IMR-90 (cell line): ENCODE measurements at regions not wholly inside any gene's neighbourhood (a gene's known extent, or its start where the extent isn't known, plus 50 kb on each side); places are given as distances from the start of the nearest gene placed in this dataset.

Experiments used
- ATAC-seq: fragments of 200-7000 bp; cut with Tn5 transposase; 2 replicates; pipeline ENCODE4 v1.9.1; 2020; ENCODE audit warnings: low read depth, mild to moderate bottlenecking, moderate library complexity
- BruUV-seq: library from RNA; stranded (reverse); fragments of 400-500 nt; replicated peaks from 2 replicates; lab custom pipeline; 2021; lab: Mats Ljungman, UMichigan
- CTCF ChIA-PET: fragments of 300-600 bp; formaldehyde crosslinking; extraction: SDS; loops from one replicate; lab custom pipeline; 2021; ENCODE audit warnings: antibody characterized with exemption; lab: Yijun Ruan, JAX
- POLR2A ChIA-PET: fragments of 300-600 bp; sonication (Branson Sonifier 250); formaldehyde crosslinking; loops from one replicate; lab custom pipeline; 2022; ENCODE audit warnings: antibody characterized with exemption; ENCODE audit not compliant: unreplicated experiment; lab: Charles Lee
- DNase-seq: peaks from one replicate; pipeline ENCODE4 v3.0.0; 2013
- H2AFZ ChIP-seq: replicated peaks from 2 replicates; pipeline ENCODE3; 2013; ENCODE audit warnings: low read length, mild to moderate bottlenecking; ENCODE audit not compliant: poor library complexity
- H2AK5ac ChIP-seq: 2 replicates; pipeline ENCODE4 v1.6.1; 2013; ENCODE audit warnings: low read depth, low read length, inconsistent platforms
- H2AK9ac ChIP-seq: replicated peaks from 2 replicates; pipeline ENCODE3; 2013; ENCODE audit warnings: mild to moderate bottlenecking, low read depth, low read length, moderate library complexity; ENCODE audit not compliant: poor library complexity
- H2BK120ac ChIP-seq: 2 replicates; pipeline ENCODE4 v1.6.1; 2013; ENCODE audit warnings: low read depth, low read length, inconsistent platforms
- H2BK15ac ChIP-seq: 3 replicates; pipeline ENCODE4 v1.6.1; 2013; ENCODE audit warnings: low read depth, low read length, inconsistent platforms
- H2BK20ac ChIP-seq: 2 replicates; pipeline ENCODE4 v1.6.1; 2013; ENCODE audit warnings: low read depth, mild to moderate bottlenecking, inconsistent platforms, low read length, moderate library complexity
- H2BK5ac ChIP-seq: 2 replicates; pipeline ENCODE4 v1.6.1; 2013; ENCODE audit warnings: mild to moderate bottlenecking, low read depth, low read length, inconsistent platforms; ENCODE audit not compliant: poor library complexity, severe bottlenecking
- H3K14ac ChIP-seq: replicated peaks from 2 replicates; pipeline ENCODE4 v1.6.1; 2013; ENCODE audit warnings: low read depth, low read length, inconsistent platforms
- H3K18ac ChIP-seq: 2 replicates; pipeline ENCODE4 v1.6.1; 2013; ENCODE audit warnings: low read depth, low read length, control low read depth
- H3K23ac ChIP-seq: 2 replicates; pipeline ENCODE4 v1.6.1; 2013; ENCODE audit warnings: low read depth, low read length, inconsistent platforms
- H3K27ac ChIP-seq: 2 replicates; pipeline ENCODE4 v1.5.1; 2013; ENCODE audit warnings: mild to moderate bottlenecking, control low read depth, low read length; ENCODE audit not compliant: insufficient read depth
- H3K27me3 ChIP-seq: 2 replicates; pipeline ENCODE4 v1.6.1; 2013; ENCODE audit warnings: low read length; ENCODE audit not compliant: control insufficient read depth, insufficient read depth
- H3K36me3 ChIP-seq: 2 replicates; pipeline ENCODE4 v1.6.1; 2013; ENCODE audit warnings: low read length, mixed read lengths; ENCODE audit not compliant: control insufficient read depth, insufficient read depth
- H3K4ac ChIP-seq: 2 replicates; pipeline ENCODE4 v1.6.1; 2013; ENCODE audit warnings: low read depth, low read length, inconsistent platforms
- H3K4me1 ChIP-seq: 2 replicates; pipeline ENCODE4 v1.6.1; 2013; ENCODE audit warnings: low read length, mixed read lengths; ENCODE audit not compliant: control insufficient read depth, insufficient read depth
- H3K4me2 ChIP-seq: 2 replicates; pipeline ENCODE4 v1.6.1; 2013; ENCODE audit warnings: low read depth, mild to moderate bottlenecking, control low read depth, low read length, moderate library complexity
- H3K4me3 ChIP-seq: 2 replicates; pipeline ENCODE4 v1.5.1; 2013; ENCODE audit warnings: low read depth, mild to moderate bottlenecking, control low read depth, low read length, moderate library complexity; ENCODE audit not compliant: insufficient read depth
- H3K56ac ChIP-seq: 2 replicates; pipeline ENCODE4 v1.6.1; 2013; ENCODE audit warnings: low read length, inconsistent platforms; ENCODE audit not compliant: insufficient read depth; ENCODE audit errors: extremely low read depth
- H3K79me1 ChIP-seq, 2 experiments: 2 replicates each; pipeline ENCODE4 v1.6.1; 2013; ENCODE audit warnings: low read length in 2 of 2, inconsistent platforms in 1 of 2, low read depth in 1 of 2
- H3K9ac ChIP-seq: 2 replicates; pipeline ENCODE4 v1.6.1; 2013; ENCODE audit warnings: low read depth, low read length, control low read depth
- H3K9me1 ChIP-seq: 2 replicates; pipeline ENCODE4 v1.6.1; 2013; ENCODE audit warnings: low read length, inconsistent platforms; ENCODE audit not compliant: insufficient read depth
- H3K9me3 ChIP-seq: 2 replicates; pipeline ENCODE4 v1.6.1; 2013; ENCODE audit warnings: low read length; ENCODE audit not compliant: control insufficient read depth, insufficient read depth
- H4K20me1 ChIP-seq: 2 replicates; pipeline ENCODE4 v1.6.1; 2013; ENCODE audit warnings: low read length, inconsistent platforms; ENCODE audit not compliant: insufficient read depth
- H4K5ac ChIP-seq: 2 replicates; pipeline ENCODE4 v1.6.1; 2013; ENCODE audit warnings: mild to moderate bottlenecking, low read depth, low read length, control low read depth
- H4K8ac ChIP-seq, 2 experiments: 2 replicates each; pipeline ENCODE4 v1.6.1; 2013; ENCODE audit warnings: low read depth in 2 of 2, low read length in 2 of 2, control low read depth in 1 of 2, inconsistent platforms in 1 of 2
- H4K91ac ChIP-seq: 2 replicates; pipeline ENCODE4 v1.6.1; 2013; ENCODE audit warnings: low read depth, low read length, inconsistent platforms; ENCODE audit not compliant: insufficient read depth
- FOS ChIP-seq: fragments of 150-350 bp; IDR thresholded peaks from 2 replicates; pipeline ENCODE4 v1.6.1; 2016; ENCODE audit warnings: low read depth, low read length
- SMC3 ChIP-seq: fragments of 150-350 bp; IDR thresholded peaks from 2 replicates; pipeline ENCODE4 v1.6.1; 2016; ENCODE audit warnings: low read depth, mild to moderate bottlenecking, antibody characterized with exemption, low read length, moderate library complexity
- WGBS, 2 experiments: methylation state at CpG; one replicate each; pipeline versions ENCODE4 v1.1.5 to v1.1.7; 2013; ENCODE audit warnings: missing lambda C conversion rate in 2 of 2; ENCODE audit not compliant: insufficient read length in 1 of 2; ENCODE audit errors: extremely low coverage in 2 of 2; 5-methylcytosine and 5-hydroxymethylcytosine counted together
- dilution Hi-C: fragments of 300-500 bp; cut with HindIII; formaldehyde crosslinking; loops from one replicate; pipeline ENCODE4 v1.14.3; 2018; ENCODE audit warnings: low sequenced_read_pairs; ENCODE audit not compliant: unreplicated experiment
- in situ Hi-C: fragments of 300-500 bp; cut with MboI; formaldehyde crosslinking; loops from 3 replicates; pipeline ENCODE4 v1.14.3; 2019; ENCODE audit warnings: low sequenced_read_pairs, inconsistent platforms, mixed read lengths
- intact Hi-C: fragments of 100-400 bp; cut with micrococcal nuclease; formaldehyde crosslinking; loops from 2 replicates; pipeline ENCODE4 v1.10.0; 2022
- TF ChIP-seq, protein P1 (sequence below): conservative IDR thresholded peaks from 2 replicates; pipeline ENCODE4 v1.5.1; 2012; ENCODE audit warnings: mild to moderate bottlenecking, low read depth, low read length, improper control_type of control experiment

DNA sequence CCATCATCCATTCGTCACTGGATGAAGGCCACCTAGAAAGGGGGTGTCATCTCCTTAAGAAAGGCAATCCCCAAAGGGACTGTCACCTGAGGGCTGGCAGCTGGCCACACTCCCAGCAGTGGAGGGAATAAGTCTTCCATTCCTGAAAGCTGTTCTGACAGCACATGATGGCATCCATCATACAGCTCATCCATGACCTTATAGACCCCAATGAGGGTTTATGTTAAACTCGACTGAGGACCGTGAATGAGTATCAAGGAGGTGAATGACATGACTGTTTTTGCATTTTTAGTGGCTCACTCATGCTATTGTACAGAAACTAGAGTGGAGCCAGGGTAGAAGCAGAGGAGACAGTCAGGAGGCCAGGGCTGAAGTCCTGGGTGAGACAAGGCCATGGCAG lies 203.1 kb upstream of the CNR1 start:
- H3K4me3 ChIP-seq = no peak overlapping the region
- H4K20me1 ChIP-seq = no peaks in the 10 kb centered on the region
- POLR2A ChIA-PET = no interaction called here
- no peak overlapping the region for H2AFZ ChIP-seq
- H3K14ac ChIP-seq = no peak overlapping the region
- no peak overlapping the region for H2AK9ac ChIP-seq
- BruUV-seq = no TSS peak
- H3K27me3 ChIP-seq = no peaks in the 10 kb centered on the region
- H3K9me1 ChIP-seq = no peaks in the 10 kb centered on the region
- H4K91ac ChIP-seq = no peak overlapping the region
- in situ Hi-C loops (no loop called here), intact Hi-C loops (no loop called here), dilution Hi-C loops (no loop called here)
- H3K4me1 ChIP-seq = no peaks in the 10 kb centered on the region
- H2BK15ac ChIP-seq = no peak overlapping the region
- no peak overlapping the region for H4K5ac ChIP-seq
- H2BK5ac ChIP-seq = no peak overlapping the region
- no peaks in the 10 kb centered on the region for H3K79me1 ChIP-seq
- H2BK20ac ChIP-seq = no peak overlapping the region
- no peak overlapping the region for H2BK120ac ChIP-seq
- H3K4me2 ChIP-seq = no peak overlapping the region
- TF ChIP-seq, protein P1, sequence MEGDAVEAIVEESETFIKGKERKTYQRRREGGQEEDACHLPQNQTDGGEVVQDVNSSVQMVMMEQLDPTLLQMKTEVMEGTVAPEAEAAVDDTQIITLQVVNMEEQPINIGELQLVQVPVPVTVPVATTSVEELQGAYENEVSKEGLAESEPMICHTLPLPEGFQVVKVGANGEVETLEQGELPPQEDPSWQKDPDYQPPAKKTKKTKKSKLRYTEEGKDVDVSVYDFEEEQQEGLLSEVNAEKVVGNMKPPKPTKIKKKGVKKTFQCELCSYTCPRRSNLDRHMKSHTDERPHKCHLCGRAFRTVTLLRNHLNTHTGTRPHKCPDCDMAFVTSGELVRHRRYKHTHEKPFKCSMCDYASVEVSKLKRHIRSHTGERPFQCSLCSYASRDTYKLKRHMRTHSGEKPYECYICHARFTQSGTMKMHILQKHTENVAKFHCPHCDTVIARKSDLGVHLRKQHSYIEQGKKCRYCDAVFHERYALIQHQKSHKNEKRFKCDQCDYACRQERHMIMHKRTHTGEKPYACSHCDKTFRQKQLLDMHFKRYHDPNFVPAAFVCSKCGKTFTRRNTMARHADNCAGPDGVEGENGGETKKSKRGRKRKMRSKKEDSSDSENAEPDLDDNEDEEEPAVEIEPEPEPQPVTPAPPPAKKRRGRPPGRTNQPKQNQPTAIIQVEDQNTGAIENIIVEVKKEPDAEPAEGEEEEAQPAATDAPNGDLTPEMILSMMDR = no peak
- TF ChIP-seq SMC3 (no peak), FOS (no peak)
- no peak overlapping the region for H3K4ac ChIP-seq
- no peaks in the 10 kb centered on the region for H3K9me3 ChIP-seq
- no peak overlapping the region for H3K23ac ChIP-seq
- H2AK5ac ChIP-seq = no peak overlapping the region
- DNase-seq (no peak), ATAC-seq (no peak)
- H3K56ac ChIP-seq = no peak overlapping the region
- no peaks in the 10 kb centered on the region for H3K36me3 ChIP-seq
- H3K27ac ChIP-seq = no peak overlapping the region
- whole genome bisulfite sequencing, 2 experiments = no CpG with 5 or more reads among the region's 3 CpGs
- H4K8ac ChIP-seq = no peak overlapping the region
- no peak overlapping the region for H3K9ac ChIP-seq
- H3K18ac ChIP-seq = no peak overlapping the region
- CTCF ChIA-PET = no interaction called here
